ENCODE measurements at regions not wholly inside any gene's neighbourhood (a gene's known extent, or its start where the extent isn't known, plus 50 kb on each side); places are given as distances from the start of the nearest gene placed in this dataset.

DNA sequence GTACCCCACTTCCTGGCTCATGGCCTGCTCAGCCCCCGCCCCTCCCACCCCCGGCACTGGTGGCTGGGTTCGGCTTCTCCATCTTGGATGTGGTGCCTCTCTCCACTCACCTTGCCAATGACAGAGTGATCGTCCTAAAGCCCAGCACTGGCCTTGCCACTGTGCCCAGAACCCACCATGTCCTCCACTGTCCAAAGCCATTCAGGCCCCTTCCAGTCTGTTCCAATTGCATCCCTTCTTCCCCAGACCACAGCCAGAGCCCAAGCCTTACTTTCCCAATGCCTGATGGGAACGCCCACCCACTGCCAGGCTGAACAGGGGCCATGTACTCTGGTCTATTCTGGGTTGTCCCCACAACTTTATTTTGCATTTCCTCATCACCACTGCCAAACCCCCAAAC lies 625.8 kb upstream of the B3GAT1 start:
- H3K27me3 ChIP-seq (ENCODE audit: low read depth): peaks cover 39% of the 10 kb centered on the region
- DNase-seq: no peak
- TF ChIP-seq, protein P1, sequence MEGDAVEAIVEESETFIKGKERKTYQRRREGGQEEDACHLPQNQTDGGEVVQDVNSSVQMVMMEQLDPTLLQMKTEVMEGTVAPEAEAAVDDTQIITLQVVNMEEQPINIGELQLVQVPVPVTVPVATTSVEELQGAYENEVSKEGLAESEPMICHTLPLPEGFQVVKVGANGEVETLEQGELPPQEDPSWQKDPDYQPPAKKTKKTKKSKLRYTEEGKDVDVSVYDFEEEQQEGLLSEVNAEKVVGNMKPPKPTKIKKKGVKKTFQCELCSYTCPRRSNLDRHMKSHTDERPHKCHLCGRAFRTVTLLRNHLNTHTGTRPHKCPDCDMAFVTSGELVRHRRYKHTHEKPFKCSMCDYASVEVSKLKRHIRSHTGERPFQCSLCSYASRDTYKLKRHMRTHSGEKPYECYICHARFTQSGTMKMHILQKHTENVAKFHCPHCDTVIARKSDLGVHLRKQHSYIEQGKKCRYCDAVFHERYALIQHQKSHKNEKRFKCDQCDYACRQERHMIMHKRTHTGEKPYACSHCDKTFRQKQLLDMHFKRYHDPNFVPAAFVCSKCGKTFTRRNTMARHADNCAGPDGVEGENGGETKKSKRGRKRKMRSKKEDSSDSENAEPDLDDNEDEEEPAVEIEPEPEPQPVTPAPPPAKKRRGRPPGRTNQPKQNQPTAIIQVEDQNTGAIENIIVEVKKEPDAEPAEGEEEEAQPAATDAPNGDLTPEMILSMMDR (IDR thresholded peaks at IDR 0.05; ENCODE audit: borderline replicate concordance): no peak
- no peaks in the 10 kb centered on the region for H3K36me3 ChIP-seq
- H3K4me3 ChIP-seq: no peak overlapping the region
- H3K27ac ChIP-seq (replicated peaks): no peak overlapping the region
- H3K4me1 ChIP-seq: no peaks in the 10 kb centered on the region
- intact Hi-C loops (cut with micrococcal nuclease): no loop called here
- no peaks in the 10 kb centered on the region for H3K9me3 ChIP-seq (replicated peaks)

DNA sequence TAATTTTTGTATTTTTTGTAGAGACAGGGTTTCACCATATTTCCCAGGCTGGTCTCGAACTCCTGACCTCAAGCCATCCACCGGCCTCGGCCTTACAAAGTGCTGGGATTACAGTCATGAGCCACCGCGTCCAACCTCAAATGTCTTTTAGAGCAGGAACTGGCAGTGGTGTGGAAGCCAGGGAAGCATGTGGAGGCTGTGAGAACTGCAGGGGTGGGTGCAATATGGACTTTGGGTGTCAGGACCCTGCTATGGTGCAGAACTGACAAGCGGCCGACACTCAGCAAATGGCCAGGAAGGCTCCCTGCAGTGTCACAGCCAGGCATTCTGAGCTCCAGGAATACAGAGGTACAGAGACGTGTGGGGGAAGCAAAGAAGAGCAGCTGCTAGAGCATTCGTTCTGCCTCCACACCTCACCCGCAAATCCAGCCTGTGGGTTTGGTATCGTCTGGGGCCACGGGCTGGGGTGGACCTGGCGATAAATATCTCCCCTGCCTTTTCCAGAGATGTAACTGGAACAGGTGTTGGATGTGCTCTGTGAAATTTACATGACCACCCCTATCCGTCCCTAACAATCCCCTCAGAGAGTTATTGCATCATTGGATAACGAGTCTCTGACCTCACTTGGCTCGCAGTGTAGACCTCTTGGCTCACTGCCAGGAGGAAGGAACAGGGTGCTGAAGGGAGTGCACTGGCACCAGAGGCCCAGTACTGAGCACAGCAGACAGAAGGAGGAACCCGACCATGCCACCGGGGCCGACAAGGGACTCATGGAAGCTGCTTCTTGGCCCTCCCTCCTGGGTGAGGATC lies 624.7 kb upstream of the B3GAT1 start:
- intact Hi-C loops (cut with micrococcal nuclease): no loop called here
- TF ChIP-seq, protein P1 (IDR thresholded peaks at IDR 0.05; ENCODE audit: borderline replicate concordance): no peak
- H3K27ac ChIP-seq (replicated peaks): no peak overlapping the region

DNA sequence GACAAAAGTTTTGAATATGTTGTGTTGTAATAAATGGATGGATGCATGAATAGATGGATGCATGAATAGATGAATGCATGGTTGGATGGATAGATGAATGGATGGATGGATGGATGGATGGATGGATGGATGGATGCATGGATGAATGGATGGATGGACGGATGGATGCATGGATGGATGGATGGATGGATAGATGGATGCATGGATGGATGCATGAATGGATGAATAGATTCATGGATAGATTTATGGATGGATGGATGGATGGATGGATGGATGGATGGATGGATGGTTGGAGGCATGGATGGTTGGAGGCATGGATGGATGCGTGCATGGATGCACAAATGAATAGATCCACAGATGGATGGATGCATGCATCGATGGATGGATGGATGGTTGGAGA lies 623.2 kb upstream of the B3GAT1 start:
- no peak overlapping the region for H3K4me3 ChIP-seq
- no peaks in the 10 kb centered on the region for H3K36me3 ChIP-seq
- no peaks in the 10 kb centered on the region for H3K4me1 ChIP-seq
- intact Hi-C loops (cut with micrococcal nuclease): no loop called here
- DNase-seq: no peak
- H3K9me3 ChIP-seq (replicated peaks): no peaks in the 10 kb centered on the region
- no peak overlapping the region for H3K27ac ChIP-seq (replicated peaks)
- TF ChIP-seq, protein P1 (IDR thresholded peaks at IDR 0.05; ENCODE audit: borderline replicate concordance): no peak
- peaks cover 57% of the 10 kb centered on the region for H3K27me3 ChIP-seq (ENCODE audit: low read depth)

More for the DNA sequence above, 624.7 kb upstream of the B3GAT1 start:
- peaks cover 50% of the 10 kb centered on the region for H3K27me3 ChIP-seq (ENCODE audit: low read depth)
- no peaks in the 10 kb centered on the region for H3K36me3 ChIP-seq
- H3K4me1 ChIP-seq: no peaks in the 10 kb centered on the region
- H3K9me3 ChIP-seq (replicated peaks): no peaks in the 10 kb centered on the region
- no peak overlapping the region for H3K4me3 ChIP-seq
- no peak for DNase-seq

DNA sequence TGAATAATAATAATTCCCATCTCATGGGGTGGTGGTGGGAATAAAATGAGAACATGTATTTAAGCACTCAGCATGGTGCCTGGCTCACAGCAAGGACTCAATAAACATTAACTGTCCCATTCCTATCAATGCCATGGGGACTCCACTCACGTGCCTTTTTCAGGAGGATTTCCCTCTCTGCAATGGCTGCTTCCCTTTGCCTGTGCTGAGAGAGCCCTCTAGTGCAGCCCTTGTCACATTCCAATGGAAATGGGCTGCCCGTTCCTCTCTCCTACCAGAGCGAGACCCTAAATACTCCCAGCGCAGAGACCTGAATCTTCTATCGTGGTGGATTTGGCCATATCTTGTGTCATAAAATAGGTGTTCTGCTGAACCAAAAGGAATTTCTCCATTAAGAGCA lies 621.5 kb upstream of the B3GAT1 start:
- H3K27ac ChIP-seq (replicated peaks): no peak overlapping the region
- intact Hi-C loops (cut with micrococcal nuclease): no loop called here
- no peaks in the 10 kb centered on the region for H3K9me3 ChIP-seq (replicated peaks)
- TF ChIP-seq, protein P1 (IDR thresholded peaks at IDR 0.05; ENCODE audit: borderline replicate concordance): peak; percentile 58
- no peaks in the 10 kb centered on the region for H3K36me3 ChIP-seq
- peaks cover 52% of the 10 kb centered on the region for H3K27me3 ChIP-seq (ENCODE audit: low read depth)
- DNase-seq: no peak
- H3K4me1 ChIP-seq: no peaks in the 10 kb centered on the region
- no peak overlapping the region for H3K4me3 ChIP-seq

DNA sequence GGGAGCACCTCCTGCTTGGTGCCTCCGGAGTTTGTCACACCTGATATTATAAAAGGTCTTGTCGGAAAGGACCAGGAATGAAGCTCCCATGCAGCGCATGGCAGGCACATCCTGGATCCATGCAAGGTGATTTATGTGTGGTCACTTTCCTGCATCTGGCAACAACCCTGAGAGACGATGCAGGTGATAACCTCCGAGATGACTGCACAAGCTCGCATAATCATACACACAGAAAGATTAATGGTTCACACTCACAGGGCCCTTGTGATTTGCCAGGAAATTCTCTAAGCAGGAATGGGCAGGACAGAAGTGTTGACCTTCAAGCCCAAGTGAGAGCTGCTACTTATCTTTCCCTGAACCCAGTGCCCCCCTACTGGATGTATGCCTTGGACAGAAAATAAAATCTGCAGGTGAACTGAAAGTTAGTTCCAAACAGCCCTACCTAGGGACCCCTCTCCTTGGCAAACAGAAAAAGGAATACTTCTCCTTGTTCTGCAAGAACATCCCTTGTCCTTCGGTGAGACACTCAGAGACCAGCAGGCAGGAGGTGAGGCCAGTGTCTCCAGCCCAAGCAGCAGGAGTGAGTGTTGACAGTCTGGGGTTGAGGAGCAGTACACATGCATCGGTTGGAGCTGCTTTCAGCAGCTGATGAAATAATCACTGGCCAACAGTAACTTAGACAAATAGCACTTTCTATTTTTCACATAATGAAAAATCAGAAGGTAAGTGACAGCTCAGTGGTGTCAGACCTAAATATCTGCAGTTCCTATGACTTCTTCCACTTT lies 619.4 kb upstream of the B3GAT1 start:
- intact Hi-C loops (cut with micrococcal nuclease): no loop called here
- no peak overlapping the region for H3K4me3 ChIP-seq
- TF ChIP-seq, protein P1 (IDR thresholded peaks at IDR 0.05; ENCODE audit: borderline replicate concordance): no peak
- H3K27me3 ChIP-seq (ENCODE audit: low read depth): peaks cover 31% of the 10 kb centered on the region
- H3K27ac ChIP-seq (replicated peaks): no peak overlapping the region
- H3K4me1 ChIP-seq: no peaks in the 10 kb centered on the region
- no peaks in the 10 kb centered on the region for H3K36me3 ChIP-seq
- DNase-seq: no peak
- H3K9me3 ChIP-seq (replicated peaks): no peaks in the 10 kb centered on the region

Data from left ventricle myocardium inferior (tissue), 1 donor.